GM10248 (cell line): ENCODE measurements at regions not wholly inside any gene's neighbourhood (a gene's known extent, or its start where the extent isn't known, plus 50 kb on each side); places are given as distances from the start of the nearest gene placed in this dataset.

Experiments
- CTCF ChIA-PET: fragments of 300-600 bp; sonication (Branson Sonifier 250); formaldehyde crosslinking; extraction: SDS; loops from one replicate; lab custom pipeline; 2021; ENCODE audit warnings: antibody characterized with exemption; lab: Yijun Ruan, JAX
- POLR2A ChIA-PET: fragments of 350-650 bp; sonication (Branson Sonifier 250); formaldehyde crosslinking; extraction: SDS; loops from one replicate; lab custom pipeline; 2020; ENCODE audit warnings: antibody characterized with exemption; lab: Yijun Ruan, JAX
- DNase-seq: peaks from one replicate; pipeline ENCODE4 v3.0.0; 2012; ENCODE audit errors: extremely low spot score
- CTCF ChIP-seq: IDR thresholded peaks from 2 replicates; pipeline ENCODE4 v1.5.1; 2012; ENCODE audit warnings: mild to moderate bottlenecking, low read depth; ENCODE audit errors: extremely low read depth, missing control alignments, control extremely low read depth

DNA sequence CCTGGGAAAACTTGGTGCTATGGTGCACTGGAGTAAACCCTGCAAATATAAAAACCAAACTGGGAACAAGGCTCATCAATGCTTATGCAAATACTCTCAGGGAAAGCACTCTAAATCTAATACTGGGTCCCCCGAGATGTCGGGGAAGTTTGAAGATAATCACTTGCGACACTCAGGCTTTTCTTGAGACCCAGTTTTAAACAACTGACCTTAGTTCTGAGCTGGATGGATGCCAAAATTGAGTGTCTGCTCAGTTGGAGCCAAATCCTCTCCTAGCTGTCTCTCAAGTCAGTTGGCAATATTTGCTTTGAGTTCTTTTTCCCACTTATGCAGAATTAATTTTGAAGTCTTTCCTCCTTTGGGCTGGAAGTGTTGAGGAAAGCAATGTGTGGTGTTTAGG is 75.5 kb upstream of the CD2AP start:
- CTCF ChIA-PET, result no interaction called here
- DNase-seq, result no peak
- POLR2A ChIA-PET, result no interaction called here
- TF ChIP-seq CTCF, result no peak

GRCh38 chr6:47403056-47403455 is 74.5 kb upstream of the CD2AP start:
- no peak for DNase-seq
- CTCF ChIA-PET, result interaction anchor here (2.2 to 2.3 kb wide), 2 partner anchors 11 to 12 kb away, joined by 6 to 10 read pairs; no protein-coding TSS in a partner anchor
- POLR2A ChIA-PET, result no interaction called here
- no peak for TF ChIP-seq CTCF

DNA sequence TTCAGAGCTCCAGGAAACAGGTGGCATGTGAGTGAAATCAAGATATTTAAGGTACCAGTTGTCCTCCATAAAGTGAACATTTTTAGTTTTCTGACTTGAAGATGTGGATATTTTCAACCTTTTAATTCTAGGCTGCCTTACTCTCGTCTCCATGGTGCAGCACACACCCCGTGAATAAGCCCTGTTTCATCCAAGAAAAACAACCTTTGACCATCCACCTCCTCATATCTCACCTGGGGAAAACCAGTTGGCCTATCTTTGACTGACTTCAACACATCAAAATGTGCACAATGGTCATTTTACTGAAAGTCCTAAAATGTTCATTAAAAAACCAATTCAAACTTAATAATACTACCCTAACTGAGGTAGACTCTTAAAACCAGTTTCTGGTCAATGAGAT is 73.8 kb upstream of the CD2AP start:
- CTCF ChIA-PET, result interaction anchor here (2.2 to 2.3 kb wide), 2 partner anchors 12 kb away, joined by 6 to 10 read pairs; no protein-coding TSS in a partner anchor
- no peak for TF ChIP-seq CTCF
- POLR2A ChIA-PET, result no interaction called here
- DNase-seq, result no peak

GRCh38 chr6:47404435-47404834 is 73.2 kb upstream of the CD2AP start:
- no peak for TF ChIP-seq CTCF
- POLR2A ChIA-PET, result no interaction called here
- CTCF ChIA-PET, result interaction anchor here (1.0 to 2.3 kb wide), 3 partner anchors 9 to 13 kb away, joined by 3 to 10 read pairs (median 6); no protein-coding TSS in a partner anchor
- no peak for DNase-seq

GRCh38 chr6:47405273-47405672 is 72.3 kb upstream of the CD2AP start:
- POLR2A ChIA-PET, result no interaction called here
- no peak for DNase-seq
- CTCF ChIA-PET, result no interaction called here
- TF ChIP-seq CTCF, result no peak

DNA sequence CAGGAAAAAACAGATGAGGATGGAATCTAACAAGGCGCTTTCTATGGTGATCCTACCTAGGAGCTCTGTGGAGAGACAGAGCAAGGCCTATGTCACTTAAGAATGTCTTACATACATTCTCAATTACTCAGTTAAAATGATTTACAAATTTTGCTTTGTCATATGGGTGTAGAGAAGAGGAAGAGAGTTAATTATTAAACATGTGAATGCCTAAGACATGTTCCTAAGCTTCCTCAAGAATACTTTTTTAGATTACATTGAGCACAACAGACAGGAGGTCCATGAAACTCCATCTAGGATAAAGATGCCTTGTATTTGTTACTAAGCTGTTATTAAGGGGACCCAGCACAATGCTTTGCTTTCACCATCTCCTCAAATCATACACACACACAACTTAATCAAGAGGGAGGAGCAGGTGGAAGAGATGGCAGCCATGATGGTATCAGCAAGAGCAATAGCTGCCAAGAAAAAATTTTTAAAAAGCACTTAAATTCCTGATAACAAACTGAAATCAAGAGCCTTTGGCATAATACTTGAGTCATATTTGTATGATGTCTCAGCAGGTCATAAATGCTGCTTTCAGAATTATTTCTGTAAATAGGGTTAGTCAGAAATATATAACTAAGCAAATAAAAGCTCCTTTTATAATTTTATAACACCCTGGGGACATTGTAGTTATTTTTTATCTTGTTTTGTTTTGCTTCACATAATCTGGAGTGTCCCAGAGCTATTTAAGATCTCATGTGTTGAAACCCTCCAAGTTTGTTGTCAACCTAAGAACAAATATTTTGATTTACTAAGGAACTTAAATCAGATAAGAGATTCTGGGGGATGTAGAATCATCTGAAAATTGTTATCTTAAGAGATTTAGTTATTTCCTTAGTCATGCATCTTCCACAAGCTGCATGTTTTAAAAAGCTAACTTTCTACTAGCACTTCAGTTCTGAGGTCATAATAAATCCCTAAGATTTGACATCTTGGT is 70.0 kb upstream of the CD2AP start:
- TF ChIP-seq CTCF, result no peak
- ChIA-PET CTCF (interaction anchor here (0.7 to 2.0 kb wide), 7 partner anchors 8 to 373 kb away, joined by 3 to 7 read pairs (median 3); no protein-coding TSS in a partner anchor), POLR2A (no interaction called here)
- DNase-seq, result no peak
